Ascending aorta (tissue), 2 donors: ENCODE measurements at regions not wholly inside any gene's neighbourhood (a gene's known extent, or its start where the extent isn't known, plus 50 kb on each side); places are given as distances from the start of the nearest gene placed in this dataset.

Experiments used
- DNase-seq, 2 donors: peaks; one replicate each; pipeline ENCODE4 v3.0.0-alpha.2; 2019; ENCODE audit warnings: low spot score in 2 of 2
- H3K27ac ChIP-seq, 2 donors: fragments of 200-600 bp; sonication (generic); one replicate each; pipeline ENCODE4 v1.5.1; 2016 to 2017; ENCODE audit warnings: mild to moderate bottlenecking in 1 of 2
- H3K27me3 ChIP-seq: fragments of 200-600 bp; sonication (generic); one replicate; pipeline ENCODE4 v1.5.1; 2017
- H3K36me3 ChIP-seq, 2 donors: fragments of 200-600 bp; sonication (generic); one replicate each; pipeline ENCODE4 v1.5.1; 2016
- H3K4me1 ChIP-seq, 2 donors: fragments of 200-600 bp; sonication (generic); one replicate each; pipeline ENCODE4 v1.5.1; 2016 to 2017; ENCODE audit warnings: mild to moderate bottlenecking in 1 of 2
- H3K4me3 ChIP-seq, 2 donors: fragments of 200-600 bp; sonication (generic); one replicate each; pipeline ENCODE4 v1.5.1; 2016 to 2017; ENCODE audit warnings: mild to moderate bottlenecking in 1 of 2
- H3K9me3 ChIP-seq, 2 donors: fragments of 200-600 bp; sonication (generic); one replicate each; pipeline ENCODE4 v1.5.1; 2016
- intact Hi-C: fragments of 100-400 bp; cut with DNase I; formaldehyde crosslinking; loops from one replicate; pipeline ENCODE4 v1.15.1; 2023
- TF ChIP-seq, protein P1 (sequence below), 3 experiments: fragments of 200-600 bp in 2 of 3; fragments of 450-650 bp in 1 of 3; sonication (generic) in 2 of 3; IDR thresholded peaks; one replicate each; pipeline ENCODE4 v1.5.1; 2016 to 2019; ENCODE audit warnings: antibody characterized with exemption in 3 of 3, mild to moderate bottlenecking in 1 of 3, moderate library complexity in 1 of 3

DNA sequence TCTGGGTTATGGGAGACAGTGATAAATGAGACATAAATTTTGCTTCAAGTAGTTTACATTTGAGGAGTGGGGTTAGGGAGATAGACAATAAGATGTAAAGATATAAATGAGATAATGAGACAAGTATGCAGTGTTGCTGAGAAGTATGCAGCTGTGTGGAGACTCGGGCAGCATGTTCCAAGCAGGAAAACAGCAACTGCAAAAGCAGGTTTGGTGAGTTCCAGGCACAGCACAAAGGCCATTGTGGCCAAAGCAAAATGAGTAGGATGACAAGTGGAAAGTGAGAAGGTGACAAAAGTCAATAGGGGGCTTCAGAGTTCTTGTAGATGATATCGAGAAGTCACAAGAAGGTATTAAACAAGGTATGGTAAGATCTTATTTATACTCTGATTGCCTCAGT is 259.1 kb upstream of the PEX5L start:
- Histone ChIP-seq H3K4me1 (no peaks in the 10 kb centered on the region), H3K27ac (no peak overlapping the region), H3K4me3 (no peak overlapping the region), H3K9me3 (no peaks in the 10 kb centered on the region), H3K36me3 (no peaks in the 10 kb centered on the region), H3K27me3 (no peaks in the 10 kb centered on the region)
- intact Hi-C loops, result no loop called here
- TF ChIP-seq, protein P1, sequence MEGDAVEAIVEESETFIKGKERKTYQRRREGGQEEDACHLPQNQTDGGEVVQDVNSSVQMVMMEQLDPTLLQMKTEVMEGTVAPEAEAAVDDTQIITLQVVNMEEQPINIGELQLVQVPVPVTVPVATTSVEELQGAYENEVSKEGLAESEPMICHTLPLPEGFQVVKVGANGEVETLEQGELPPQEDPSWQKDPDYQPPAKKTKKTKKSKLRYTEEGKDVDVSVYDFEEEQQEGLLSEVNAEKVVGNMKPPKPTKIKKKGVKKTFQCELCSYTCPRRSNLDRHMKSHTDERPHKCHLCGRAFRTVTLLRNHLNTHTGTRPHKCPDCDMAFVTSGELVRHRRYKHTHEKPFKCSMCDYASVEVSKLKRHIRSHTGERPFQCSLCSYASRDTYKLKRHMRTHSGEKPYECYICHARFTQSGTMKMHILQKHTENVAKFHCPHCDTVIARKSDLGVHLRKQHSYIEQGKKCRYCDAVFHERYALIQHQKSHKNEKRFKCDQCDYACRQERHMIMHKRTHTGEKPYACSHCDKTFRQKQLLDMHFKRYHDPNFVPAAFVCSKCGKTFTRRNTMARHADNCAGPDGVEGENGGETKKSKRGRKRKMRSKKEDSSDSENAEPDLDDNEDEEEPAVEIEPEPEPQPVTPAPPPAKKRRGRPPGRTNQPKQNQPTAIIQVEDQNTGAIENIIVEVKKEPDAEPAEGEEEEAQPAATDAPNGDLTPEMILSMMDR (IDR thresholded peaks at IDR 0.05), result no peak
- DNase-seq, result no peak

DNA sequence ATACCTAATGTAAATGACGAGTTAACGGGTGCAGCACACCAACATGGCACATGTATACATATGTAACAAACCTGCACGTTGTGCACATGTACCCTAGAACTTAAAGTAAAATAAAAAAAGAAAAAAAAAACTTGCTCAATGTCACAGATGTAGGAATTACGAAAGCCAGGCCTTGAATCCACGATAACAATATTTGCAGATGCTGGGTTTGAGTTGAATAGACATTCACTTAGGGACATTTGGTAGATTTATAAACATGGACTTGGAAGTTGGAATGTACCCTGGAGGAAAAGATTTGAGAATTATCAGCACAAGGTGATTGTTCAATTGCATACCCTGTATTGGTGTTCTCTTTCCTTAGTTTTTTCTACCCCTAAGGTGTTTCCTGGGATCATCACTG is 260.2 kb upstream of the PEX5L start:
- Histone ChIP-seq H3K27ac (no peak overlapping the region), H3K4me3 (no peak overlapping the region), H3K4me1 (no peaks in the 10 kb centered on the region), H3K36me3 (no peaks in the 10 kb centered on the region), H3K27me3 (no peaks in the 10 kb centered on the region), H3K9me3 (no peaks in the 10 kb centered on the region)
- TF ChIP-seq, protein P1 (IDR thresholded peaks at IDR 0.05), result no peak
- intact Hi-C loops, result no loop called here
- DNase-seq, result no peak

DNA sequence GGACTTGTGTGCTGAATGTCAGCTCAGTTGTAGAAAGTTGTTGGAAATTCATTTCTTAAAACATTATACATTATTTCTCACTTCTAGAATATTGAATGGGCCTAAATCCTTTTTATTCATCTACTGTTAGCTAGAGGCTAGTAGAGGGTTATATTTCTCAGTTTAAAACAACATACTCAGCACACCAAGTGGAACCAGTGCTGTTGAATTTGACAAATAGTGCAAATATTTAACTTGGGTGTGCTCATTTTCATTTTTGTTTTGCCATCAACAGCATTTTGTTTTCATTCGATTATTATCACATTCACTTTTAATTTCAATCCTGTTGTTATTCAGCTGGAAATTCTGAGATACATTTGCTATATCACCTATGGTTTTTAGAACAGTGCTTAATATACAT is 269.4 kb upstream of the PEX5L start:
- intact Hi-C loops, result no loop called here

DNA sequence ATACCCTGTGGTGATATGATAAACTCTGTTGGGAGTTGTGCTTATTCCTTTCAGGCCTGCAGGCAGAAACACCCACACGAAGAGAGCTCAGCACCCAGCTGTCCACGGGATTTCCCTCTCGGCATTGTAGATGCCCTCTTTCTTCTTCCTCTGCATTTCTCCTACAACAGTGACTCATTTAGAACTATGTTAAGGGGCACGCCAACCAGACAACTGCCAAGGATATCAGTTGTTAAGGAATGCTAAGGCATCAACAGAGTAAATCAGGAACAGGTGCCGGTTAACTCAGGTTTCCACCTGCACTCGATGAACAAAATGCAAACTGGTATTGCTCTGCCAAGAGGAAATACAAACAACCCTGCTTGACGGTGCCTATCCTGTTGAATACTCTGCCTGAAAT is 270.0 kb upstream of the PEX5L start:
- no peaks in the 10 kb centered on the region for H3K9me3 ChIP-seq
- DNase-seq, result no peak
- TF ChIP-seq, protein P1 (IDR thresholded peaks at IDR 0.05), result no peak
- H3K36me3 ChIP-seq, result no peaks in the 10 kb centered on the region
- no peaks in the 10 kb centered on the region for H3K27me3 ChIP-seq
- no peak overlapping the region for H3K4me3 ChIP-seq
- intact Hi-C loops, result no loop called here
- H3K4me1 ChIP-seq, result no peaks in the 10 kb centered on the region
- no peak overlapping the region for H3K27ac ChIP-seq

More for the DNA sequence above, 269.4 kb upstream of the PEX5L start:
- Histone ChIP-seq H3K27ac (no peak overlapping the region), H3K36me3 (no peaks in the 10 kb centered on the region), H3K9me3 (no peaks in the 10 kb centered on the region), H3K4me3 (no peak overlapping the region), H3K27me3 (no peaks in the 10 kb centered on the region), H3K4me1 (no peaks in the 10 kb centered on the region)
- no peak for DNase-seq
- TF ChIP-seq, protein P1 (IDR thresholded peaks at IDR 0.05), result no peak

DNA sequence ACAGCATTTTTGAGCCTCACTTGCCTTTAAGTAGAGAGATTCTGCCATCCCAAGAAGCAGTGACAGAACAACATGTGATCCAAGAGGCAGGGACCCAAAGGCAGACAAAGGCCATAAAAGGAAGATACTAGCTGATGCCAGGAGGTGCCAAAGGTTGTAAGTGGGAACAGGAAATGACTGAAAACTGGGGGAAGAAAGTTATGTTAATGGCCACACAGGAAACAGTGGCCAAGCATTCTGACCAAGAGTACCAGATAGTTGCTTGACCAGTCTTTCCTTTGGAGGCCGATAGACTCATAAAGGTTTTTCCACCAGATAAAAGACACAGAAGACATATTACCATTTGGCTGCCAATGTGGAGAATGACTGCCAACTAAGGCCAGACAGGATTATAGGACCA is 274.5 kb upstream of the PEX5L start:
- H3K27me3 ChIP-seq, result no peaks in the 10 kb centered on the region
- no peaks in the 10 kb centered on the region for H3K36me3 ChIP-seq
- H3K9me3 ChIP-seq, result no peaks in the 10 kb centered on the region
- no peak overlapping the region for H3K4me3 ChIP-seq
- DNase-seq, result no peak
- H3K27ac ChIP-seq, result no peak overlapping the region
- TF ChIP-seq, protein P1 (IDR thresholded peaks at IDR 0.05), result no peak
- intact Hi-C loops, result no loop called here
- no peaks in the 10 kb centered on the region for H3K4me1 ChIP-seq

DNA sequence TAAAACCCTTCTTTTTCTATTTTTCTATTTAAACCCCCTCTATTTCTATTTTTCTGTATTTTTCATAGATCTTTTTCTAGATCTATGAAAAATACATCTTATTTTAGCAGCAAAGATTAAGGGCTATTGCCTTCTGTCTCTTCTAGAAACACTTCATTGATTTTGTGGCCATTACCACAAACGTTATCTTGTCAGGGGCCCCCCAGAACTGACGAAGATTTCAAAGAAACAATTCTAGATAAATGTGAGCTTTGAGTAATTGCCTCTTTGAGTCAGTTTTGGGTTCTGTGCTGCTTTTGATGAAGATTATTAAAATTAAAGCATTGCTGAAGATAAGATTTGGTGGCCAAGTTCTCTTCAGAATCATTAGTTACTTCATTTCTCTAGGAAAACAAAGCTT is 279.6 kb upstream of the PEX5L start:
- no peak overlapping the region for H3K4me3 ChIP-seq
- H3K27ac ChIP-seq, result no peak overlapping the region
- intact Hi-C loops, result no loop called here
- H3K4me1 ChIP-seq, result no peaks in the 10 kb centered on the region
- H3K9me3 ChIP-seq, result no peaks in the 10 kb centered on the region
- TF ChIP-seq, protein P1 (IDR thresholded peaks at IDR 0.05), result no peak
- no peaks in the 10 kb centered on the region for H3K27me3 ChIP-seq
- no peak for DNase-seq
- H3K36me3 ChIP-seq, result no peaks in the 10 kb centered on the region
